Neural progenitor cell (in vitro differentiated cells): ENCODE measurements at regions not wholly inside any gene's neighbourhood (a gene's known extent, or its start where the extent isn't known, plus 50 kb on each side); places are given as distances from the start of the nearest gene placed in this dataset.

Experiments
- EZH2phosphoT487 ChIP-seq: fragments of 200-600 bp; sonication (generic); IDR thresholded peaks from 2 replicates; pipeline ENCODE4 v1.6.1; 2017; ENCODE audit warnings: antibody characterized with exemption
- TF ChIP-seq, protein P1 (sequence below): fragments of 200-600 bp; sonication (generic); IDR thresholded peaks from 2 replicates; pipeline ENCODE4 v1.5.1; 2017; ENCODE audit warnings: antibody characterized with exemption, mild to moderate bottlenecking

GRCh38 chr1:88529581-88529980, 154.5 kb upstream of the PKN2 start:
- TF ChIP-seq EZH2phosphoT487 = no peak
- TF ChIP-seq, protein P1, sequence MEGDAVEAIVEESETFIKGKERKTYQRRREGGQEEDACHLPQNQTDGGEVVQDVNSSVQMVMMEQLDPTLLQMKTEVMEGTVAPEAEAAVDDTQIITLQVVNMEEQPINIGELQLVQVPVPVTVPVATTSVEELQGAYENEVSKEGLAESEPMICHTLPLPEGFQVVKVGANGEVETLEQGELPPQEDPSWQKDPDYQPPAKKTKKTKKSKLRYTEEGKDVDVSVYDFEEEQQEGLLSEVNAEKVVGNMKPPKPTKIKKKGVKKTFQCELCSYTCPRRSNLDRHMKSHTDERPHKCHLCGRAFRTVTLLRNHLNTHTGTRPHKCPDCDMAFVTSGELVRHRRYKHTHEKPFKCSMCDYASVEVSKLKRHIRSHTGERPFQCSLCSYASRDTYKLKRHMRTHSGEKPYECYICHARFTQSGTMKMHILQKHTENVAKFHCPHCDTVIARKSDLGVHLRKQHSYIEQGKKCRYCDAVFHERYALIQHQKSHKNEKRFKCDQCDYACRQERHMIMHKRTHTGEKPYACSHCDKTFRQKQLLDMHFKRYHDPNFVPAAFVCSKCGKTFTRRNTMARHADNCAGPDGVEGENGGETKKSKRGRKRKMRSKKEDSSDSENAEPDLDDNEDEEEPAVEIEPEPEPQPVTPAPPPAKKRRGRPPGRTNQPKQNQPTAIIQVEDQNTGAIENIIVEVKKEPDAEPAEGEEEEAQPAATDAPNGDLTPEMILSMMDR = no peak
